BLaER1 (cell line): ENCODE measurements at regions not wholly inside any gene's neighbourhood (a gene's known extent, or its start where the extent isn't known, plus 50 kb on each side); places are given as distances from the start of the nearest gene placed in this dataset.

Experiments
- H3K27ac ChIP-seq: shearing (Covaris generic); formaldehyde crosslinking; 2 replicates; pipeline ENCODE4 v1.8.1; 2022
- H3K27me3 ChIP-seq: shearing (Covaris generic); formaldehyde crosslinking; 2 replicates; pipeline ENCODE4 v1.8.1; 2022
- H3K36me3 ChIP-seq: shearing (Covaris generic); formaldehyde crosslinking; 2 replicates; pipeline ENCODE4 v1.8.1; 2022
- H3K4me1 ChIP-seq: shearing (Covaris generic); formaldehyde crosslinking; 2 replicates; pipeline ENCODE4 v1.8.1; 2022
- H3K4me2 ChIP-seq: shearing (Covaris generic); formaldehyde crosslinking; 2 replicates; pipeline ENCODE4 v1.8.1; 2022
- H3K4me3 ChIP-seq: shearing (Covaris generic); formaldehyde crosslinking; 2 replicates; pipeline ENCODE4 v1.8.1; 2022
- H3K9ac ChIP-seq: shearing (Covaris generic); formaldehyde crosslinking; 2 replicates; pipeline ENCODE4 v1.8.1; 2022
- H3K9me3 ChIP-seq: shearing (Covaris generic); formaldehyde crosslinking; 2 replicates; pipeline ENCODE4 v1.8.1; 2022
- H4K20me1 ChIP-seq: shearing (Covaris generic); formaldehyde crosslinking; 2 replicates; pipeline ENCODE4 v1.8.1; 2022
- Cebpa-rat ChIP-seq: shearing (Covaris generic); IDR thresholded peaks from 2 replicates; pipeline ENCODE4 v1.8.1; 2022

DNA sequence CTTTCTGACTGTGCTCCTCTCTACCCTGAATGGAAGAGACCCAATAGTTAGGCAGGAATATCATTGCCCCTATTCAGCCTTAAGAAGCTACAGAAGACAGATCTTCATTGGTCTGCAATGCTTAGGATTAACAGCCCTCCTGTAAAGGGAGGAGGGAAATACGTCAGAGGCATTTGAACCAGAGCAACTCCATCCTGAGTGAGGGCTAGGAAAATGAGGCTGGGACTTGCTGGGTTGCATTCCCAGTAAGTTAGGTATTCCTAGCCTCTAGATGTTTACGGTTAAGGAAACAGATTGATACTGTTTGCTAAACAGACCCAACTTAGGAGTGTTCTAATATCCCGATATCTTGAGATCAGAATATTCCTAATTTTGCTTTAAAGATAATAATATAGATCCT, 63.5 kb downstream of the PCDH18 start:
- TF ChIP-seq Cebpa-rat = no peak
- no peak overlapping the region for H3K9ac ChIP-seq

DNA sequence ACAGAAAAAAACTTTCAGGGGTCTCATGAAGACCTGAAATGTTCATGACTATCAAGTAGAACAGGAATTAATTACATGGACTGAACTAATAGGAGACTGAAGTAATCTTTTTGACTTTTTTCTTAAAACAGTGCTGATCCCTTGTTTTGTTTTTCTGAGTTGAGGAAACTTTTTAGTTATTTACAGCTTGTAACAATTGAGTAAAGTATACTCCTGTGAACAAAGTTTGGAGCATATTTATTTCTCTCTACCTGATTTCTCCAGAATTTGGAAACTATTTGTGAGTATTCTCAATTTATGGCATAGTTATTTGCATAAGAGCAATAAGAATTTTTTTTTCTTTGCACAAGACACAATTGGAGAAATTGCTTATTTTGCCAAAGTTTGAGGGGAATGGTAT, 64.8 kb downstream of the PCDH18 start:
- no peaks in the 10 kb centered on the region for H4K20me1 ChIP-seq
- peaks cover 9% of the 10 kb centered on the region for H3K4me1 ChIP-seq
- H3K4me3 ChIP-seq = no peak overlapping the region
- TF ChIP-seq Cebpa-rat = no peak
- no peak overlapping the region for H3K27ac ChIP-seq
- no peak overlapping the region for H3K9ac ChIP-seq
- H3K9me3 ChIP-seq = peaks cover 30% of the 10 kb centered on the region
- H3K4me2 ChIP-seq = no peak overlapping the region
- H3K36me3 ChIP-seq = no peaks in the 10 kb centered on the region
- H3K27me3 ChIP-seq = no peaks in the 10 kb centered on the region

More for the DNA sequence above, 63.5 kb downstream of the PCDH18 start:
- Histone ChIP-seq H3K4me1 (peaks cover 1% of the 10 kb centered on the region), H3K36me3 (no peaks in the 10 kb centered on the region), H3K4me2 (no peak overlapping the region), H3K4me3 (no peak overlapping the region), H3K27me3 (no peaks in the 10 kb centered on the region), H3K27ac (no peak overlapping the region), H3K9me3 (peaks cover 24% of the 10 kb centered on the region), H4K20me1 (no peaks in the 10 kb centered on the region)

DNA sequence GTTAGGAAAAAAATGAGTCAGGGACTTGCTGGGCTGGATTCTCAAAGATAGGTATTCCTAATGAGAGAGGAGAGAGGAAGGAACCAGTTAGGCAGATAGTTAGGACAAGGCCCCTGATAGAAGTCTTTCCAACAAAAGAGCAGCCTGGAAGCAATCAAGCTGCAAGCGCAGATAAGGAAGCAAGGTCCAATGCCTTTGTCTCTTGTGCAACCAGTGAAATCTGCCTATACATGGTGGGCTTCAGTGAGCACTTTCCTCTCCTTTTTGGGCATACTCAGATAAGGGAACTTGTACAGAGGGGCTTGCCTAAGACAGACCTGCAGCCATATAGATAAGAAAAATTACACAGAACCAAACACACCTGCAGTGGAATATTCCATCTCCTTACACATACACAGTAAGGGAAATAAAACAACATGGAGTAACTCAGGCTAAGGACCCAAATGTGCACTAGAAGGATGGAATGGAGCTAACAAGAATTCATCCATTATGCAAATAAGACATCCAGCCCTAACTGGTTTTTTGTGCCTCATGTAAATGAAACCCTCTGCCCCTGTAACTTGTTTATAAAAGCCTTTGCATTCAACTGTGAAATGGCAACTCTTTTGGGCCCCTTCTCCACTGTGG, 68.8 kb downstream of the PCDH18 start:
- Histone ChIP-seq H3K4me1 (peaks cover 9% of the 10 kb centered on the region), H3K9ac (no peak overlapping the region), H4K20me1 (no peaks in the 10 kb centered on the region), H3K36me3 (no peaks in the 10 kb centered on the region), H3K27ac (no peak overlapping the region), H3K4me3 (no peak overlapping the region), H3K27me3 (no peaks in the 10 kb centered on the region), H3K4me2 (peak overlapping the region; percentile 19; the same call in 1 of the 2 replicates), H3K9me3 (peaks cover 30% of the 10 kb centered on the region)
- TF ChIP-seq Cebpa-rat = peak; percentile 81

DNA sequence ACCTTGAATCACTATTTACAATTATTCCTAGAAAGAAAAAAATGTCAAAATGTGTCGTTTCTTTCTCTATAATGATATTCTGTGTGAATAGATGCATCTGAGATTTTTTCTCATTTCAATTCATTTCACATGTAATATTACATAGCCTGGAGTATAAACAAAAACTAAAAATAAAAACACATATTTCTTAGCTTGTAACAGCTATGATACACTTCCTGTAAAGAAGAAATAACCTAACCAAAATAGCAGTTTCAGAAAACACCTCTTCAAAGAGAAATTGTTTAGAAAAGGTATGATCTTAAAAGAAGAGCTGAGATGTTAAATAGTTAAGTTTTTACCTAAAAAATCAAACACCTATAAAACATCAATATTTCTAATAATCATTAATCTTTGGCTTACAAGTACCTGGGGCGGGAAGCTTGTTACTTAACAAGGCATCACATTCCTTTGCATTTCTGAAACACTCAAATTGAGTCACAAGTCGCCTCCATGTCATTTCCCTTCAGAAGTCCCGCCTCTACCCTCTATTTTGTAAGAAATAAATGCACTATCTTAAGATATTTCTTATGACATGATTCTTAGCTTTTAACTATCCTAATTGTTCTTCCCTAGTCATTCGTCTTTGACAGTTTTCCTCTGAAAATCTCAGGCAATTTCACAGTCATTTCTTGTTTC, 76.5 kb downstream of the PCDH18 start:
- H3K4me3 ChIP-seq = no peak overlapping the region
- no peak overlapping the region for H3K27ac ChIP-seq
- H4K20me1 ChIP-seq = no peaks in the 10 kb centered on the region
- no peaks in the 10 kb centered on the region for H3K27me3 ChIP-seq
- H3K4me2 ChIP-seq = no peak overlapping the region
- no peaks in the 10 kb centered on the region for H3K36me3 ChIP-seq
- no peak for TF ChIP-seq Cebpa-rat
- no peaks in the 10 kb centered on the region for H3K4me1 ChIP-seq
- no peaks in the 10 kb centered on the region for H3K9me3 ChIP-seq
- H3K9ac ChIP-seq = no peak overlapping the region

DNA sequence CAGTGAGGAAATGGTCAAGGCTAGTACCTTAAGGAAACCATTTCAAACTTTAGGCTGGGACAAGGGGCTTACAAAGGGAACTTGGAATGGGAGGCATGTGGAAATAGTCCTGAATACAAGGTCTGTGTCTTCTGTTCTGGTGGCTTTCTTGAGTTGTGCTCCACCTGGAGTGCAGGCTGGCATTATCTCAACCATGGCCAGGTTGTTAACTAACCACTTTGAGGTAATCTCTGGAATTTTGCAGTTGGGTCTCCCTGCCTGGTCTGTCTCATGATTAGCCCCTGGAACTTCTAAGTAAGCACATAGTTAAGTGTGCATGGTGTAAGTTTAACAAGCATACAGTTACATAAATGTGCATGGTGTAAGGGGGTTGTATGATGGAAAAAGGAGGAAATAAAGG, 77.5 kb downstream of the PCDH18 start:
- no peak overlapping the region for H3K4me3 ChIP-seq
- no peaks in the 10 kb centered on the region for H3K36me3 ChIP-seq
- no peak for TF ChIP-seq Cebpa-rat
- no peak overlapping the region for H3K9ac ChIP-seq
- H3K27me3 ChIP-seq = no peaks in the 10 kb centered on the region
- no peaks in the 10 kb centered on the region for H3K9me3 ChIP-seq
- no peaks in the 10 kb centered on the region for H3K4me1 ChIP-seq
- H3K4me2 ChIP-seq = no peak overlapping the region
- H4K20me1 ChIP-seq = no peaks in the 10 kb centered on the region
- no peak overlapping the region for H3K27ac ChIP-seq

DNA sequence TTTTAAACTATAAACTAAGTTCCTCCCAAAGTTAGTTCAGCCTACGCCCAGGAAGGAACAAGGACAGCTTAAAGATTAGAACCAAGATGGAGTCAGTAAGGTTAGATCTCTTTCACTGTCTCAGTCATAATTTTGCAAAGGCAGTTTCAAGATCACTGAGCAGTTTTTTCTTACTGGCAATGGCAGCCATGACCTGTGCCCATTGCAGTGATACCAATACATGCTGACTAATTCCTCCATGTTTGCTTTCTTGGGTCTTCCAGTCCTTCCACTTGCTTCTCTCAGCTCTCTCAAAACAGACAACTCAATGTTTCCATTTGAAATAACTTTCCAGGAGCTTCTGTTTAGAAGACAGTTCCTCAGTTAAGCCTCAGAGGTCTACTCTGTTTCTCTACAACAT, 79.5 kb downstream of the PCDH18 start:
- no peak for TF ChIP-seq Cebpa-rat
- no peaks in the 10 kb centered on the region for H4K20me1 ChIP-seq
- no peak overlapping the region for H3K4me3 ChIP-seq
- H3K9me3 ChIP-seq = no peaks in the 10 kb centered on the region
- H3K4me1 ChIP-seq = no peaks in the 10 kb centered on the region
- H3K4me2 ChIP-seq = no peak overlapping the region
- H3K27me3 ChIP-seq = no peaks in the 10 kb centered on the region
- no peaks in the 10 kb centered on the region for H3K36me3 ChIP-seq
- no peak overlapping the region for H3K27ac ChIP-seq
- H3K9ac ChIP-seq = no peak overlapping the region

DNA sequence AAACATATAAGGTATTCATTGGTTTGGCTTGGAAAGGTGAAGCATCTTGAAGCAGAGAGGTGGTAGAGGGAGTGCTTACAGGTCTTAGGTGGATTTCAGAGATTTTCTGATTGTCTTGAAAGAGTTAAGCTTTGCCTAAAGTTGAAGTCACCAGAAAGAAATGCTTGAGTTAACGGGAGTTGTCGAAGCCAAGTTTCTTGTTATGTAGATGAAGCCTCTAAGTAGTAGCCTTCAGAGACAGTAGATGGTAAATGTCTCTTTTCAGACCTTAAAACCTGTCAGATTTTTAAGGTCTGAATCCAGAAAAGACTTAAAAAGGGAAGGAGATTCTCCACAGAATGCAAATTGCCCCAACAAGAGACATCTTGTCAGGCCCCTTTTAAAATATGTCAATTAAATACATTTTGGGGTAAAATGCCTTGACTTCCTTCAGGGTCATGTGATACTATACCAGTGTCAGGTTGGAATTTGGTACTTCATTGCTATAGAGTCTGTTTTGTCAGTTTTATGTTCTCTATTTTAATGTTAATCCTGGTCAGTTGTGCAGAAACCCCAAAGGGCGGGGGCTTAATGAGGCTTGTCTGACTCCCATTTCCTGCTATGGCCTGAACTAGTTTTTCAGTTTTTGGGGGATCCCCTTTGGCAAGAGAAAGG, 81.0 kb downstream of the PCDH18 start:
- Histone ChIP-seq H3K27ac (no peak overlapping the region), H3K27me3 (no peaks in the 10 kb centered on the region), H3K4me3 (no peak overlapping the region)

DNA sequence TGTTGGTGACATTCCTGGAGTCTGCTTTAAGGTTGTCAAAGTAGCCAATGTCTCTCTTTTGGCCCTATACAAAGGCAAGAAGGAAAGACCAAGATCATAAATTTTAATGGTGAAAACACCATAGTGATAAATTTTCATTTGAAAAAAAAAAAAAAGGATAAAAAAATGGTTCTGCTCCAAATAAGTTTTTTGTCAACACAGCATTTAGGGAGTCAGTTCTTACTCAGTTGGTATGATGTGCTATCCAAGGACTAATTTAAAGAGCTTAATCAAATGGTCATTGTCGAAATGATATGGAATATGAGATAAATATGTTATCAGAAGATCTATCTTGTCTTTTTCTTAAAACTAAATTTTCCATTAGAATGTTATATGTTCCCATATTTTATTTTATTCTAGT, 83.9 kb downstream of the PCDH18 start:
- Histone ChIP-seq H3K27ac (no peak overlapping the region), H3K4me3 (no peak overlapping the region), H4K20me1 (no peaks in the 10 kb centered on the region), H3K9me3 (no peaks in the 10 kb centered on the region), H3K36me3 (no peaks in the 10 kb centered on the region), H3K4me2 (no peak overlapping the region), H3K4me1 (no peaks in the 10 kb centered on the region), H3K9ac (no peak overlapping the region), H3K27me3 (no peaks in the 10 kb centered on the region)
- no peak for TF ChIP-seq Cebpa-rat

More for the DNA sequence above, 81.0 kb downstream of the PCDH18 start:
- TF ChIP-seq Cebpa-rat = no peak
- no peaks in the 10 kb centered on the region for H3K9me3 ChIP-seq
- H3K9ac ChIP-seq = no peak overlapping the region
- H4K20me1 ChIP-seq = no peaks in the 10 kb centered on the region
- H3K4me1 ChIP-seq = no peaks in the 10 kb centered on the region
- H3K4me2 ChIP-seq = no peak overlapping the region
- no peaks in the 10 kb centered on the region for H3K36me3 ChIP-seq

DNA sequence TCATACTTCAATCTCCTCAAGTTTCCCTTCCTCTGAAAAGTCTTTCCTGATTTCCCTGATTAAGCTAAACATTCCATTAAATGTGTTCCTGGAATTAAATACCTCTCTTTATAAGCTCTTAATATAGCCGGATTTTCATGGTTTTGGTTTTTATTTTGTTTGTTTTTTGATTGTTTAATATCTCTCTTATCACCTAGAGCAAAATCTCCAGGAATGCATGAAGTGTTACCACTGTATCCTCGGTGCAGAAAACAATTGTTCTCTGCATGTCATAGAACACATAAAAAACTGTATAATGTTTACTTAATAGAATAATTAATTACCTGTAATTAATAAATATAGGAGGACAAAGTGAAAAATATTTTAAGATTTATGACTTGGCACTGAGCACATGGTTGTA, 86.2 kb downstream of the PCDH18 start:
- Histone ChIP-seq H3K27me3 (no peaks in the 10 kb centered on the region), H3K27ac (no peak overlapping the region), H3K4me3 (no peak overlapping the region)

DNA sequence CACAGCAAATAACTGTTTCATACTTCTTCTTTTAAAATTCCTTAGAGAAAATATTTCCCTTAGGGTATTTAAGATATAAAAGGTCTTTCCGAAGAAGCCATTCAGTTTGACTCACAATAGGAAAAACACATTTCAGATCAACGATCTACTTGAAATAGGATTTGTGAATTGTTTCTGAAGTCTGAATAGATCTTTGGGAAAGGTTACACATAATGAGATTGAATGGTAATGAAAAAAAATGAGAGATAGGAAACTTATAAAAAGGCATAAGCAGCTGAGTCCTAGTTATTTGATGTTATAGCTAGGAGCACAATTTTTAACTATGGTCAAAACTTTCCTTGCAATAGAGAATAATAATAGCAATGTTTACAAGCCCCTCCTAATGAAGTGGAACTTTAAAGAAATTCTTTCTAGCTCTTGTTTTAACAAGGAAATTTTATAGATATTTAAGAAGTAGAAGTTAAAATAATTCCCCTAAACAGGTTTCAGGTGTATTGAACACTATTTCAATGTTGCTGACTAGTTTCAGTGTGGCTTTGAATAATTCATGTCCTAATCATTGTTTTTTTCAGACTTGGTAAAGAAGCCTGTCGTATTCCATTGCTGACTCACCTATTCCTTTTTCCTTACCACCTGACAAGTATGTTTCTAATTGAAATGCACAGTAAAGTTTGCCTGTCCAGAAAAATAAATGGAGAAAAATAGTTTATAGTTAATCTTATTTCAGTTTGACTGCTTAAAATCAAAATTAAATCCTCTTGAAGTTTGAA, 89.1 kb downstream of the PCDH18 start:
- Histone ChIP-seq H3K4me3 (no peak overlapping the region), H3K4me1 (no peaks in the 10 kb centered on the region), H3K9ac (no peak overlapping the region), H3K36me3 (no peaks in the 10 kb centered on the region), H3K27ac (no peak overlapping the region), H3K4me2 (no peak overlapping the region), H3K27me3 (no peaks in the 10 kb centered on the region), H4K20me1 (no peaks in the 10 kb centered on the region), H3K9me3 (no peaks in the 10 kb centered on the region)
- no peak for TF ChIP-seq Cebpa-rat

More for the DNA sequence above, 86.2 kb downstream of the PCDH18 start:
- Histone ChIP-seq H3K9ac (no peak overlapping the region), H3K36me3 (no peaks in the 10 kb centered on the region), H3K4me1 (no peaks in the 10 kb centered on the region), H4K20me1 (no peaks in the 10 kb centered on the region), H3K9me3 (no peaks in the 10 kb centered on the region), H3K4me2 (no peak overlapping the region)
- TF ChIP-seq Cebpa-rat = no peak
